ENCODE measurements at regions not wholly inside any gene's neighbourhood (a gene's known extent, or its start where the extent isn't known, plus 50 kb on each side); places are given as distances from the start of the nearest gene placed in this dataset.

GRCh38 chr18:76046221-76046620 lies 448.8 kb downstream of the ZNF516 start (continued):
- TF ChIP-seq ZNF462 (CRISPR knock-in tag; IDR thresholded peaks at IDR 0.05) (no peak), POLR2AphosphoS5 (IDR thresholded peaks at IDR 0.05; ENCODE audit: low read depth) (no peak), ZNF331 (CRISPR knock-in tag; IDR thresholded peaks at IDR 0.05; ENCODE audit: low read depth) (no peak), JUNB (IDR thresholded peaks at IDR 0.05; ENCODE audit: unreplicated experiment) (no peak), EZH2 (IDR thresholded peaks at IDR 0.05; ENCODE audit: low read depth, unreplicated experiment) (no peak), ZNF114 (CRISPR knock-in tag; IDR thresholded peaks at IDR 0.05) (no peak), NANOG (IDR thresholded peaks at IDR 0.05; ENCODE audit: borderline replicate concordance) (no peak), CTCF (conservative IDR thresholded peaks at IDR 0.05; ENCODE audit: low read depth in 2 of 2) (no peak)

GRCh38 chr18:76042511-76042910 lies 452.5 kb downstream of the ZNF516 start:
- no peaks in the 10 kb centered on the region for H3K27me3 ChIP-seq (ENCODE audit: insufficient read depth)
- no peaks in the 10 kb centered on the region for H3F3A ChIP-seq (replicated peaks; ENCODE audit: low read depth)
- no peak overlapping the region for H3K27ac ChIP-seq (ENCODE audit: low read depth)
- Mint-ChIP-seq H3K27me3 (ENCODE audit: insufficient read depth, low read depth, poor library complexity) (peaks cover 3% of the 10 kb centered on the region), H3K27ac (no peak overlapping the region), H3K4me3 (no peak overlapping the region), H3K4me1 (no peaks in the 10 kb centered on the region), H3K9me3 (no peaks in the 10 kb centered on the region), H3K36me3 (ENCODE audit: low read depth) (no peaks in the 10 kb centered on the region)
- no peak for ATAC-seq
- H3K79me2 ChIP-seq (replicated peaks; ENCODE audit: insufficient read depth), result no peaks in the 10 kb centered on the region
- H2AFZ ChIP-seq, result no peak overlapping the region
- no peaks in the 10 kb centered on the region for H3K36me3 ChIP-seq (ENCODE audit: insufficient read depth)
- H3K4me2 ChIP-seq, result no peak overlapping the region
- DNase-seq (ENCODE audit: low spot score), result no peak
- H4K20me1 ChIP-seq (replicated peaks; ENCODE audit: insufficient read depth), result no peaks in the 10 kb centered on the region
- 0 out of 2 replicates have a peak, but pooled peaks cover 4% of the 10 kb centered on the region for H3K9me2 ChIP-seq (ENCODE audit: insufficient read depth)
- TF ChIP-seq EZH2 (IDR thresholded peaks at IDR 0.05; ENCODE audit: low read depth, unreplicated experiment) (no peak), REST (IDR thresholded peaks at IDR 0.05; ENCODE audit: unreplicated experiment) (no peak)
- no peaks in the 10 kb centered on the region for H3K4me1 ChIP-seq (ENCODE audit: insufficient read depth)
- H3K4me3 ChIP-seq, result no peak overlapping the region

Data from GM23338 (cell line).